Ovary (tissue), 7 donors: ENCODE measurements at regions not wholly inside any gene's neighbourhood (a gene's known extent, or its start where the extent isn't known, plus 50 kb on each side); places are given as distances from the start of the nearest gene placed in this dataset.
"Not testable (repeated sequence)": the region's sequence is repeated elsewhere in the genome, so short reads cannot be mapped to it uniquely, and the experiment has no call there.

Source experiments
- DNase-seq, 5 donors: peaks; one replicate each; pipeline ENCODE4 v3.0.0-alpha.2; 2019 to 2020
- H3K27ac ChIP-seq, 2 donors: fragments of 200-600 bp; one replicate each; pipeline versions ENCODE4 v1.5.1 to v1.8.0; 2019 to 2022
- H3K27me3 ChIP-seq: fragments of 200-600 bp; one replicate; pipeline ENCODE4 v1.8.0; 2022
- H3K36me3 ChIP-seq: fragments of 200-600 bp; sonication (generic); one replicate; pipeline ENCODE4 v1.5.1; 2019
- H3K4me1 ChIP-seq: one replicate; pipeline ENCODE4 v1.8.1; 2013; ENCODE audit warnings: mild to moderate bottlenecking, moderate library complexity; ENCODE audit not compliant: insufficient read depth
- H3K4me3 ChIP-seq: fragments of 200-600 bp; sonication (generic); one replicate; pipeline ENCODE4 v1.5.1; 2017
- H3K9me3 ChIP-seq, 2 donors: fragments of 200-600 bp in 1 of 2; sonication (generic) in 1 of 2; one replicate each; pipeline versions ENCODE4 v1.5.1 to v1.8.1; 2013 to 2019; ENCODE audit warnings: mild to moderate bottlenecking in 1 of 2, moderate library complexity in 1 of 2
- EP300 ChIP-seq: sonication (generic); formaldehyde crosslinking; IDR thresholded peaks from one replicate; pipeline ENCODE4 v1.6.1; 2017; ENCODE audit warnings: antibody characterized with exemption
- POLR2A ChIP-seq: fragments of 450-650 bp; IDR thresholded peaks from one replicate; pipeline ENCODE4 v1.6.1; 2017; ENCODE audit warnings: antibody characterized with exemption, mild to moderate bottlenecking, moderate library complexity
- WGBS, 3 donors: extraction: QIAGEN DNeasy Blood & Tissue Kit in 1 of 3; methylation state at CpG; one replicate each; pipeline versions ENCODE4 v1.1.5 to v1.1.7; 2013 to 2017; 5-methylcytosine and 5-hydroxymethylcytosine counted together
- intact Hi-C, 4 donors: fragments of 100-400 bp; cut with DNase I; formaldehyde crosslinking; loops; one replicate each; pipeline versions ENCODE4 v1.11.0 to v1.15.1; 2022 to 2023
- TF ChIP-seq, protein P1 (sequence below), 3 donors: fragments of 450-650 bp in 2 of 3; fragments of 200-600 bp in 1 of 3; IDR thresholded peaks; one replicate each; pipeline versions ENCODE4 v1.5.1 to v1.8.0; 2016 to 2022; ENCODE audit warnings: antibody characterized with exemption in 3 of 3, mild to moderate bottlenecking in 1 of 3
- donor health status: DM: no; HTN: no; CAD: no; lungs with moderate emphysema.
- donor health status: DM: no; HTN: no; CAD: no.
- donor health status: Bipolar disorder and iron deficiency.
- donor health status: DM: no; HTN: no; CAD: no.
- donor health status: DM: yes; HTN: yes; CAD: no.

DNA sequence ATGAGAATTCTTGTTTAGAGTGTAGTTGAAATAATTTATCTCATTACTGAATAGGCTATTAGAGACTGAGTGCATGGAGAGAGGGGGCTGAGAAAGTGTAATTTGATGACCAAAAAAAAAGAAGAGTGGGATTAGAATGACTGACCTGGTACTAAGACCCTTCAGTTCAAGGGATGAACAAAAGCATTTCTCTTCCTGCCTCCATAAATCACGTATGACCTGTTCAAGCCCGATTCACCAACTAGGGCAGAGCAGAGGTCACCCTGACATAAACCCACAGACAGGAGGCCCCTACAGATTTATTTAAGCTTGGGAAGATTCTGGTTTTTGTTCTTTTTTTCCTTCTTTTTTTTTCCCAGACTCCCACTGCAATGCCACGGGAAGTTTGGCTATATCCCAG lies 123.7 kb upstream of the COP1 start:
- no peak overlapping the region for H3K27ac ChIP-seq
- WGBS, 3 donors = 7 to 10% (median 10%) methylated on average over 3 of the region's 3 CpGs

DNA sequence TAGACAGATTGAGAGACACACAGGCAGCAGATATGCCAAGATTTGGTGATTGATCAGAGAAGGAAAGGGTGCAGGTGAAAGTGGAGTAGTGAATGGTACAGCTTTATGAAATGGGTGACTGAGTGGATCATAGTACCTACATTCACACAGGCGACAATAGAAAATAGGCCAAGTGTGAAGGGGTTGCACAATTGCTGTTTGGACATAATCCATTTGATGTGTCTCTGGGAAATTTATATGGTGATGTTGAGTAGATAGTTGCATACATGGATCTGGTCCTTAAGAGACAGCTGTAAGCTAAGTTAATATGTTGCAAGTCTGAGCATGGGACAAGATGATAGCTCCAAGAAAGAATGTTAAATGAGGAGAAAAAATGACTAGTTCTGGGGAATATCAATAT lies 118.6 kb upstream of the COP1 start:
- H3K4me1 ChIP-seq = no peaks in the 10 kb centered on the region
- intact Hi-C loops = no loop called here
- TF ChIP-seq EP300 = no peak
- TF ChIP-seq POLR2A = no peak
- TF ChIP-seq, protein P1, sequence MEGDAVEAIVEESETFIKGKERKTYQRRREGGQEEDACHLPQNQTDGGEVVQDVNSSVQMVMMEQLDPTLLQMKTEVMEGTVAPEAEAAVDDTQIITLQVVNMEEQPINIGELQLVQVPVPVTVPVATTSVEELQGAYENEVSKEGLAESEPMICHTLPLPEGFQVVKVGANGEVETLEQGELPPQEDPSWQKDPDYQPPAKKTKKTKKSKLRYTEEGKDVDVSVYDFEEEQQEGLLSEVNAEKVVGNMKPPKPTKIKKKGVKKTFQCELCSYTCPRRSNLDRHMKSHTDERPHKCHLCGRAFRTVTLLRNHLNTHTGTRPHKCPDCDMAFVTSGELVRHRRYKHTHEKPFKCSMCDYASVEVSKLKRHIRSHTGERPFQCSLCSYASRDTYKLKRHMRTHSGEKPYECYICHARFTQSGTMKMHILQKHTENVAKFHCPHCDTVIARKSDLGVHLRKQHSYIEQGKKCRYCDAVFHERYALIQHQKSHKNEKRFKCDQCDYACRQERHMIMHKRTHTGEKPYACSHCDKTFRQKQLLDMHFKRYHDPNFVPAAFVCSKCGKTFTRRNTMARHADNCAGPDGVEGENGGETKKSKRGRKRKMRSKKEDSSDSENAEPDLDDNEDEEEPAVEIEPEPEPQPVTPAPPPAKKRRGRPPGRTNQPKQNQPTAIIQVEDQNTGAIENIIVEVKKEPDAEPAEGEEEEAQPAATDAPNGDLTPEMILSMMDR (IDR thresholded peaks at IDR 0.05) = no peak
- 86 to 94% (median 93%) methylated on average over 1 of the region's 1 CpG for WGBS, 3 donors
- no peaks in the 10 kb centered on the region for H3K36me3 ChIP-seq
- no peaks in the 10 kb centered on the region for H3K9me3 ChIP-seq
- no peak for DNase-seq
- H3K27me3 ChIP-seq = no peaks in the 10 kb centered on the region
- no peak overlapping the region for H3K4me3 ChIP-seq
- H3K27ac ChIP-seq = no peak overlapping the region

More for the DNA sequence above, 123.7 kb upstream of the COP1 start:
- TF ChIP-seq, protein P1 (IDR thresholded peaks at IDR 0.05) = no peak
- TF ChIP-seq POLR2A (no peak), EP300 (no peak)
- H3K4me1 ChIP-seq = no peaks in the 10 kb centered on the region
- intact Hi-C loops = no loop called here
- no peaks in the 10 kb centered on the region for H3K36me3 ChIP-seq
- DNase-seq = no peak
- H3K9me3 ChIP-seq = no peaks in the 10 kb centered on the region
- H3K27me3 ChIP-seq = no peaks in the 10 kb centered on the region
- no peak overlapping the region for H3K4me3 ChIP-seq

DNA sequence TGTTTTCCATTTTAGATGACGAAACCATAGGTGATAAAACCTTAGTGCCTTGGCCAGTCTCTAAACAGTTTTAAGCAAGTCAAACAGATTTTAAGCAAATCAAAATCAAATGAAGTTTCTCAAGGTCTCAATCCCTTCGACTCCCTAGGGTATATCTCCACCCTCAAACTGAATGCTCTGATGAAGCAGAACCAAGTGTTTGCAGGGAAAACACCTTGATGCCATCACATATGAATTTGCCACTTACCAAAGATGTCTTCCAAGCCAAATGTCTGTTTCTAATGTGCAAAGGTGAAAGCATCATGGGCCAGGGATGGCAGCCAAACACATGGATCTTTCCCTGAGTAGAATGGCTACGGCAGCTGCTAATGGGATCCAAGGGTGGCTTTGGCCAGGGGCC lies 116.4 kb upstream of the COP1 start:
- Histone ChIP-seq H3K4me1 (no peaks in the 10 kb centered on the region), H3K4me3 (no peak overlapping the region), H3K9me3 (no peaks in the 10 kb centered on the region), H3K36me3 (no peaks in the 10 kb centered on the region), H3K27me3 (no peaks in the 10 kb centered on the region), H3K27ac (no peak overlapping the region)
- WGBS, 3 donors = 60 to 80% (median 63%) methylated on average over 3 of the region's 3 CpGs
- intact Hi-C loops = no loop called here
- no peak for DNase-seq
- no peak for TF ChIP-seq EP300
- TF ChIP-seq POLR2A = no peak
- TF ChIP-seq, protein P1 (IDR thresholded peaks at IDR 0.05) = no peak

DNA sequence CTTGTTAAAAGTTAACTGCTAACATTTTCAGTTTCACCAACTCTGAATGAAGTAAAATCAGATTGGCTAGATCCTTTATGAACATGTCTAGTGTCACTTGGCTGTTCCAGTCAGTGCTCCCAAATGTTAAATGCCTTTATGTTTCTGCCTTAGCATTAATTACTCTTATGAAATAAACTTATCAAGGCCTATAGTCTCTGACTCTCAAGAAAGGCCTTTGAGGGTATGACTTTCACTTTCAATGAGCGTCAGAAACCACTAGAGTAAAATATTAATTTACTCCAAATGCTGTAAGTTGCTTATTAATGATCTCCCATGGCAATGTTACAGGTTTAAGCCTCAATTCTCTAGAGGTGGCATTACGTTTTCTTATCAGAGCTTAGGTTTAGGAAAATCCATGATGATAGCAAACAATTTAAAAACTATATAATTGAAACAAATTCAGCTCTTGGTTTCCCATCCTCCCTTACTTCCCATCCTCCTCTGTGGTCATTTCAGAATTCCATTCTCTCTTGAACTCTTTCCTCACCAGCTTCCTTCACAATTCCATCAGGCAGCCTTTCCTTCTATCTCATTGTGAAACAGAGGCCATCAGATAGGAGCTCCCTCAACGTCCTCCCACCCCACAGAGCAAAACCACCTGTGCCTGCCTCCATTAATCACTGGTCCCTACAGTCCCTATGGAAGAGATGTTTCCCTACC lies 108.6 kb upstream of the COP1 start:
- Histone ChIP-seq H3K9me3 (no peaks in the 10 kb centered on the region), H3K4me1 (no peaks in the 10 kb centered on the region), H3K36me3 (no peaks in the 10 kb centered on the region), H3K27me3 (no peaks in the 10 kb centered on the region), H3K27ac (no peak overlapping the region), H3K4me3 (no peak overlapping the region)
- WGBS, 3 donors = 31 to 39% (median 35%) methylated on average over 3 of the region's 3 CpGs
- no peak for DNase-seq
- intact Hi-C loops = no loop called here
- no peak for TF ChIP-seq POLR2A
- TF ChIP-seq, protein P1 (IDR thresholded peaks at IDR 0.05) = no peak
- TF ChIP-seq EP300 = no peak

DNA sequence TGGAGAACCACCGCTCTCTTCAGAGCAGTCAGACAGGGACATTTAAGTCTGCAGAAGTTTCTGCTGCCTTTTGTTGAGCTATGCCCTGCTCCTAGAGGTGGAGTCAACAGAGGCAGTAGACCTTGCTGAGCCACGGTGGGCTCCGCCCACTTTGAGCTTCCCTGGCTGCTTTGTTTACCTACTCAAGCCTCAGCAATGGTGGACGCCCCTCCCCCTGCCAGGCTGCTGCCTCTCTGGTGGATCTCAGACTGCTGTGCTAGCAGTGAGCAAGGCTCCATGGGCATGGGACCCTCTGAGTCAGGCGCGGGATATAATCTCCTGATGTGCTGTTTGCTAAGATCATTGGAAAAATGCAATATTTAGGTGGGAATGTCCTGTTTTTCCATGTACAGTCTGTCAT lies 89.5 kb upstream of the COP1 start:
- H3K9me3 ChIP-seq, DNase-seq, H3K27ac ChIP-seq, H3K36me3 ChIP-seq, intact Hi-C loops, H3K4me1 ChIP-seq, H3K4me3 ChIP-seq, H3K27me3 ChIP-seq: not testable (repeated sequence)
- WGBS, 3 donors = 84 to 96% (median 90%) methylated on average over 6 of the region's 6 CpGs
